ENCODE measurements at regions not wholly inside any gene's neighbourhood (a gene's known extent, or its start where the extent isn't known, plus 50 kb on each side); places are given as distances from the start of the nearest gene placed in this dataset.

- no peaks in the 10 kb centered on the region for H3K9me3 ChIP-seq (ENCODE audit: control insufficient read depth, low read depth, low read length)
- H3K4me3 Mint-ChIP-seq, result no peak overlapping the region
Measured at GRCh38 chr11:98674390-98674789, 346.4 kb upstream of the CNTN5 start.

More at GRCh38 chr11:98674390-98674789, 346.4 kb upstream of the CNTN5 start:
- H3K36me3 Mint-ChIP-seq (ENCODE audit: insufficient read depth in 1 of 3, low read depth in 3 of 3), result peaks cover 0 to 7% (median 0%) of the 10 kb centered on the region in 3 experiments; a peak in 2 of 7 replicates
- Histone ChIP-seq H3K9ac (ENCODE audit: extremely low read depth, insufficient read length, low read length) (no peak overlapping the region), H3K79me2 (ENCODE audit: insufficient read depth, low read length) (no peaks in the 10 kb centered on the region), H4K20me1 (ENCODE audit: control insufficient read depth, insufficient read depth, insufficient read length) (no peaks in the 10 kb centered on the region), H3T11ph (ENCODE audit: low read length) (no peak overlapping the region), H3K56ac (ENCODE audit: insufficient read length, low read depth, low read length) (no peak overlapping the region), H2AK5ac (ENCODE audit: insufficient read length, low read length) (no peak overlapping the region), H4K8ac (replicated peaks; ENCODE audit: insufficient read length, low read depth, low read length) (no peak overlapping the region), H2BK15ac (ENCODE audit: low read depth, low read length) (no peak overlapping the region), H4K5ac (ENCODE audit: insufficient read length, low read depth, low read length) (no peak overlapping the region), H4K91ac (ENCODE audit: insufficient read length, low read depth, low read length) (no peak overlapping the region), H3K14ac (ENCODE audit: insufficient read depth, low read length) (no peak overlapping the region), H3K27me3 (ENCODE audit: insufficient read depth, low read length) (no peaks in the 10 kb centered on the region), H3K4me2 (ENCODE audit: insufficient read depth, insufficient read length, low read length) (no peak overlapping the region), H2BK120ac (ENCODE audit: low read depth, low read length, poor library complexity, severe bottlenecking) (no peak overlapping the region), H2BK5ac (ENCODE audit: insufficient read length, low read length) (no peak overlapping the region), H3K4ac (ENCODE audit: low read depth, low read length) (no peak overlapping the region), H2BK12ac (ENCODE audit: insufficient read length, low read depth, low read length) (no peak overlapping the region), H3K18ac (ENCODE audit: insufficient read length, low read depth, low read length) (no peak overlapping the region), H2AFZ (ENCODE audit: low read length) (no peak overlapping the region), H3K27ac (ENCODE audit: insufficient read length, low read depth, low read length) (no peak overlapping the region), H3K23me2 (ENCODE audit: insufficient read length, low read depth, low read length, poor library complexity, severe bottlenecking) (no peaks in the 10 kb centered on the region), H3K23ac (ENCODE audit: insufficient read length, low read depth, low read length) (no peak overlapping the region), H3K79me1 (ENCODE audit: insufficient read depth, low read depth, low read length, poor library complexity, severe bottlenecking) (no peaks in the 10 kb centered on the region), H3K4me1 (ENCODE audit: insufficient read depth, low read length) (no peaks in the 10 kb centered on the region), H2BK20ac (ENCODE audit: low read depth, low read length, poor library complexity, severe bottlenecking) (no peak overlapping the region)
- H3K27ac Mint-ChIP-seq, result no peak overlapping the region
- H3K9me3 Mint-ChIP-seq, result peaks cover 7 to 9% of the 10 kb centered on the region in 2 experiments; a peak in 3 of 5 replicates
- TF ChIP-seq, protein P1, sequence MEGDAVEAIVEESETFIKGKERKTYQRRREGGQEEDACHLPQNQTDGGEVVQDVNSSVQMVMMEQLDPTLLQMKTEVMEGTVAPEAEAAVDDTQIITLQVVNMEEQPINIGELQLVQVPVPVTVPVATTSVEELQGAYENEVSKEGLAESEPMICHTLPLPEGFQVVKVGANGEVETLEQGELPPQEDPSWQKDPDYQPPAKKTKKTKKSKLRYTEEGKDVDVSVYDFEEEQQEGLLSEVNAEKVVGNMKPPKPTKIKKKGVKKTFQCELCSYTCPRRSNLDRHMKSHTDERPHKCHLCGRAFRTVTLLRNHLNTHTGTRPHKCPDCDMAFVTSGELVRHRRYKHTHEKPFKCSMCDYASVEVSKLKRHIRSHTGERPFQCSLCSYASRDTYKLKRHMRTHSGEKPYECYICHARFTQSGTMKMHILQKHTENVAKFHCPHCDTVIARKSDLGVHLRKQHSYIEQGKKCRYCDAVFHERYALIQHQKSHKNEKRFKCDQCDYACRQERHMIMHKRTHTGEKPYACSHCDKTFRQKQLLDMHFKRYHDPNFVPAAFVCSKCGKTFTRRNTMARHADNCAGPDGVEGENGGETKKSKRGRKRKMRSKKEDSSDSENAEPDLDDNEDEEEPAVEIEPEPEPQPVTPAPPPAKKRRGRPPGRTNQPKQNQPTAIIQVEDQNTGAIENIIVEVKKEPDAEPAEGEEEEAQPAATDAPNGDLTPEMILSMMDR (conservative IDR thresholded peaks at IDR 0.05), result no peak
- no peak for DNase-seq
- H3K27me3 Mint-ChIP-seq (ENCODE audit: low read depth), result no peaks in the 10 kb centered on the region
- WGBS (ENCODE audit: extremely low coverage, insufficient read length, low lambda C conversion rate), result no CpG with 5 or more reads among the region's 2 CpGs
- peaks cover 2 to 3% of the 10 kb centered on the region in 2 experiments; a peak in 2 of 4 replicates for H3K4me1 Mint-ChIP-seq
